ENCODE measurements at regions not wholly inside any gene's neighbourhood (a gene's known extent, or its start where the extent isn't known, plus 50 kb on each side); places are given as distances from the start of the nearest gene placed in this dataset.

DNA sequence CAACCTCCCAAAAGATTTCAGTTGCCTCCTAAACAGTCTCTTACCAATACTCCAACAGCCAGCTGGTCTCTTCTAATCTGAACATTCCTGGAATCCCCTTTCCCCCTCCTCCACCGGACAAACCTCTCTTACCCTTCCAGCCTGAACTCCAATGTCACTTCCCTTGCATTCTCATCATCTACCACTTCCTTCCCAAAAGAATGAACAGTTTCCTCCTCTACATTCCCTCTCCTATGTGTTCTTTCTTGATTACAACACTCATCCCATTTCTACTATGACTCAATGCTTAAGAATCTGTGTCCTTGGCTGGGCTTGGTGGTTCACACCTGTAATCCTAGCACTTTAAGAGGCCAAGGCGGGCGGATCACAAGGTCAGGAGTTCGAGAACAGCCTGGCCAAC, 417.1 kb downstream of the SETD4 start:
- H3K27me3 Mint-ChIP-seq: peaks cover 12% of the 10 kb centered on the region
- H3K9me3 Mint-ChIP-seq: no peaks in the 10 kb centered on the region
- POLR2A ChIA-PET: no interaction called here
- no peak overlapping the region for H3K4me3 Mint-ChIP-seq
- H3K27ac Mint-ChIP-seq: no peak overlapping the region
- DNase-seq: no peak
- H3K36me3 Mint-ChIP-seq: no peaks in the 10 kb centered on the region
- no peak for ATAC-seq (ENCODE audit: low read depth)
- H3K4me1 Mint-ChIP-seq: no peaks in the 10 kb centered on the region

GRCh38 chr21:35641271-35642016, 418.9 kb downstream of the SETD4 start:
- no peak overlapping the region for H3K27ac Mint-ChIP-seq
- no peaks in the 10 kb centered on the region for H3K4me1 Mint-ChIP-seq
- no peak for DNase-seq
- H3K9me3 Mint-ChIP-seq: no peaks in the 10 kb centered on the region
- POLR2A ChIA-PET: no interaction called here
- no peak overlapping the region for H3K4me3 Mint-ChIP-seq
- no peaks in the 10 kb centered on the region for H3K36me3 Mint-ChIP-seq
- no peak for ATAC-seq (ENCODE audit: low read depth)
- H3K27me3 Mint-ChIP-seq: peaks cover 12% of the 10 kb centered on the region

DNA sequence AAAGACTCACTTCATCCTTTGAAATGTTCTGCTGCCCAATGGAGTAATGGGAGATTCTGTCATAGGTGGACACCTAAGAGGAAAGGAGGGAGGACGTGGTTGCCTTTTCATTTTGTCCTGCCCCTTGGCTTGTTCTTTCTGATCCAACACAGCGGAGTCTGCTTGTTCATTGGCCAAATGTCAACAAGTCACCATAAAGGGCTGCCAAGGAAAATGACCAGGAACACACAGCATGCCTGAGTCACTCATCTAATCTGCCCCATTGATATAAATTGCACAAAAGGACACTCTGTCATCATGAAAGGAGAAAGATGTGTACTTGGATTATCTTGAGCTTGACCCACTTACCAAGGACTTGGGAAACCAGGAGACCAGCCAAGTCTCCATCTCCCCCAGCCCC, 422.9 kb downstream of the SETD4 start:
- H3K4me3 Mint-ChIP-seq: no peak overlapping the region
- H3K27me3 Mint-ChIP-seq: peaks cover 6% of the 10 kb centered on the region
- POLR2A ChIA-PET: no interaction called here
- H3K9me3 Mint-ChIP-seq: no peaks in the 10 kb centered on the region
- ATAC-seq (ENCODE audit: low read depth) (no peak), DNase-seq (no peak)
- no peaks in the 10 kb centered on the region for H3K4me1 Mint-ChIP-seq
- H3K27ac Mint-ChIP-seq: no peak overlapping the region
- no peaks in the 10 kb centered on the region for H3K36me3 Mint-ChIP-seq

GRCh38 chr21:35635994-35636393, 424.3 kb downstream of the SETD4 start:
- H3K27ac Mint-ChIP-seq: no peak overlapping the region
- no peak for ATAC-seq (ENCODE audit: low read depth)
- POLR2A ChIA-PET: no interaction called here
- H3K4me3 Mint-ChIP-seq: no peak overlapping the region
- no peaks in the 10 kb centered on the region for H3K9me3 Mint-ChIP-seq
- no peaks in the 10 kb centered on the region for H3K4me1 Mint-ChIP-seq
- DNase-seq: no peak
- H3K27me3 Mint-ChIP-seq: peaks cover 6% of the 10 kb centered on the region
- H3K36me3 Mint-ChIP-seq: no peaks in the 10 kb centered on the region

DNA sequence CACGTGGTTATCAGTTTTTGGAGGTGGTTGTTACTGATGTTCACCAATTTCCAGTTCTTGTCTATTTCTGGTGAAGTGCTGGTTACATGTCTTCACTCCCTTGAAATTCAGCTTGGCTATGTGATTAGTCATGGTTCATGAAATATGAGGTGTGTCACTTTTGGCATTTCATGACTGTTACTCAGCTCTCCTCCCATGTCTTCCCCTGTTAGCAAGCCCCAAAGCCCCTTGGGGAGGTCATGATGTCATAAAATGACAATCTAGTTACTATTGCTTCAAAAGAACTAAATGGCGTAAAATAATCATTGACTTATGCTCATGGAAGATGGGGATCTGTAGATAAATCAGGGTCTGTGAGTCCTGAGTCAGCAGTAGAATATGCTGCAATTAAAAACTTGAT, 425.1 kb downstream of the SETD4 start:
- DNase-seq (no peak), ATAC-seq (ENCODE audit: low read depth) (no peak)
- Mint-ChIP-seq H3K27me3 (peaks cover 6% of the 10 kb centered on the region), H3K9me3 (no peaks in the 10 kb centered on the region), H3K4me3 (no peak overlapping the region), H3K27ac (no peak overlapping the region), H3K36me3 (no peaks in the 10 kb centered on the region), H3K4me1 (no peaks in the 10 kb centered on the region)
- POLR2A ChIA-PET: no interaction called here

- ATAC-seq (ENCODE audit: low read depth): no peak
Measured at GRCh38 chr21:35633501-35633900, 426.8 kb downstream of the SETD4 start.

GRCh38 chr21:35632711-35633110, 427.6 kb downstream of the SETD4 start:
- POLR2A ChIA-PET: no interaction called here
- DNase-seq: no peak
- no peaks in the 10 kb centered on the region for H3K4me1 Mint-ChIP-seq
- no peak overlapping the region for H3K27ac Mint-ChIP-seq
- no peak overlapping the region for H3K4me3 Mint-ChIP-seq
- H3K9me3 Mint-ChIP-seq: no peaks in the 10 kb centered on the region
- H3K27me3 Mint-ChIP-seq: peaks cover 3% of the 10 kb centered on the region
- H3K36me3 Mint-ChIP-seq: no peaks in the 10 kb centered on the region
- no peak for ATAC-seq (ENCODE audit: low read depth)

More at GRCh38 chr21:35633501-35633900, 426.8 kb downstream of the SETD4 start:
- no peak overlapping the region for H3K27ac Mint-ChIP-seq
- peaks cover 3% of the 10 kb centered on the region for H3K27me3 Mint-ChIP-seq
- H3K4me3 Mint-ChIP-seq: no peak overlapping the region
- H3K36me3 Mint-ChIP-seq: no peaks in the 10 kb centered on the region
- H3K9me3 Mint-ChIP-seq: no peaks in the 10 kb centered on the region
- H3K4me1 Mint-ChIP-seq: no peaks in the 10 kb centered on the region
- DNase-seq: no peak
- POLR2A ChIA-PET: no interaction called here

DNA sequence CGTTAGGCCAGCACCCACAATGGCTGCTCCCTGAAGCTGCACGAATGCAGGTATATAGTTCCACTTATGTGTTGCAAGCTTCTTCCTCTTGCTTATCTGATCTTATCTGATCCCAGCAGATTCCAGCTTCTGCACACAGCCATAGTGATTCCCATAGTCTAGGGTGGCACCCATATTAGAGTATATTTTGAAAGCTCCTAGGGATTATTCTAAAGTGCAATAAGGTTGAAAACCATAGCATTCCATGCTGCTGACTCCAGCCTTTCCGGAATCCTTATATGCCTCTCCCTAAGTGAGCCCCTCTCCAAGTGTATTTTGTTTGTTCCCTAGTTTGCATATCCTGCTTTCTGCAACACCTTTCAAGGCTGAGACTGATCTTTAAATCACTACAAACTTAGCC, 432.0 kb downstream of the SETD4 start:
- no peak overlapping the region for H3K4me3 Mint-ChIP-seq
- H3K4me1 Mint-ChIP-seq: no peaks in the 10 kb centered on the region
- H3K27me3 Mint-ChIP-seq: peaks cover 3% of the 10 kb centered on the region
- H3K9me3 Mint-ChIP-seq: no peaks in the 10 kb centered on the region
- H3K36me3 Mint-ChIP-seq: no peaks in the 10 kb centered on the region
- ATAC-seq (ENCODE audit: low read depth) (no peak), DNase-seq (no peak)
- H3K27ac Mint-ChIP-seq: no peak overlapping the region
- POLR2A ChIA-PET: no interaction called here

GRCh38 chr21:35627462-35627861, 432.9 kb downstream of the SETD4 start:
- ATAC-seq (ENCODE audit: low read depth): no peak
- H3K36me3 Mint-ChIP-seq: no peaks in the 10 kb centered on the region
- no peak overlapping the region for H3K27ac Mint-ChIP-seq
- no peak for DNase-seq
- H3K9me3 Mint-ChIP-seq: no peaks in the 10 kb centered on the region
- peaks cover 3% of the 10 kb centered on the region for H3K27me3 Mint-ChIP-seq
- H3K4me1 Mint-ChIP-seq: peaks cover 2% of the 10 kb centered on the region
- POLR2A ChIA-PET: no interaction called here
- H3K4me3 Mint-ChIP-seq: no peak overlapping the region

GRCh38 chr21:35625576-35625975, 434.8 kb downstream of the SETD4 start:
- POLR2A ChIA-PET: no interaction called here
- no peaks in the 10 kb centered on the region for H3K36me3 Mint-ChIP-seq
- peaks cover 2% of the 10 kb centered on the region for H3K4me1 Mint-ChIP-seq

DNA sequence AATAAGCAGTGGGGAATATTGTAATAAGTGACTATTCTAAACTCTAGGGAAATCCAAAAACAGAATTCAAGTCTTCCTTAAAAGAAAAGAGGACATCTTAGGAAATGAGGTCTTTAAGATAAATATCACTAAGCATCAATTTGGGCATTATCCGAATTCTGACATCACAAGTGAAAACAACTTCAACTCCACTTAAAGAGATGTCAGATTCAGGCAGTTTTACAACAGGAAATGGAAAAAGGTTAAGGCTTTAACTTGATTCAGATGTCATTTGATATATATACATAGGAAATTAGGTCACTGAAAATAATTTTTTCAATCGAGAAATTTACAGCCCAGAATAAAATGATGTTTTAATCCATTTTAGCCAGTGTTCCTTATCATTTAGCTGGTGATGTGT, 435.4 kb downstream of the SETD4 start:
- no peaks in the 10 kb centered on the region for H3K27me3 Mint-ChIP-seq

More at GRCh38 chr21:35625576-35625975, 434.8 kb downstream of the SETD4 start:
- Mint-ChIP-seq H3K9me3 (no peaks in the 10 kb centered on the region), H3K27ac (no peak overlapping the region), H3K27me3 (no peaks in the 10 kb centered on the region), H3K4me3 (no peak overlapping the region)
- DNase-seq (no peak), ATAC-seq (ENCODE audit: low read depth) (no peak)

GRCh38 chr21:35622612-35623011, 437.7 kb downstream of the SETD4 start:
- POLR2A ChIA-PET: no interaction called here
- H3K27ac Mint-ChIP-seq: no peak overlapping the region
- peaks cover 5% of the 10 kb centered on the region for H3K4me1 Mint-ChIP-seq
- no peaks in the 10 kb centered on the region for H3K9me3 Mint-ChIP-seq
- ATAC-seq (ENCODE audit: low read depth): no peak
- H3K36me3 Mint-ChIP-seq: no peaks in the 10 kb centered on the region
- no peak overlapping the region for H3K4me3 Mint-ChIP-seq
- peaks cover 12% of the 10 kb centered on the region for H3K27me3 Mint-ChIP-seq
- no peak for DNase-seq

More for the DNA sequence above, 435.4 kb downstream of the SETD4 start:
- no peaks in the 10 kb centered on the region for H3K36me3 Mint-ChIP-seq
- no peak for ATAC-seq (ENCODE audit: low read depth)
- DNase-seq: no peak
- H3K27ac Mint-ChIP-seq: no peak overlapping the region
- H3K9me3 Mint-ChIP-seq: no peaks in the 10 kb centered on the region
- no peak overlapping the region for H3K4me3 Mint-ChIP-seq
- H3K4me1 Mint-ChIP-seq: peaks cover 2% of the 10 kb centered on the region
- POLR2A ChIA-PET: no interaction called here

- POLR2A ChIA-PET: no interaction called here
- H3K4me3 Mint-ChIP-seq: no peak overlapping the region
- no peak for ATAC-seq (ENCODE audit: low read depth)
- peaks cover 7% of the 10 kb centered on the region for H3K4me1 Mint-ChIP-seq
- no peaks in the 10 kb centered on the region for H3K9me3 Mint-ChIP-seq
- no peak overlapping the region for H3K27ac Mint-ChIP-seq
- no peaks in the 10 kb centered on the region for H3K36me3 Mint-ChIP-seq
- H3K27me3 Mint-ChIP-seq: peaks cover 14% of the 10 kb centered on the region
- DNase-seq: no peak
Measured at GRCh38 chr21:35619184-35619583, 441.1 kb downstream of the SETD4 start.

GRCh38 chr21:35617491-35617890, 442.8 kb downstream of the SETD4 start:
- H3K9me3 Mint-ChIP-seq: no peaks in the 10 kb centered on the region
- H3K27ac Mint-ChIP-seq: no peak overlapping the region
- H3K4me3 Mint-ChIP-seq: no peak overlapping the region
- H3K4me1 Mint-ChIP-seq: peaks cover 6% of the 10 kb centered on the region
- POLR2A ChIA-PET: no interaction called here
- peaks cover 14% of the 10 kb centered on the region for H3K27me3 Mint-ChIP-seq
- ATAC-seq (ENCODE audit: low read depth): no peak
- no peaks in the 10 kb centered on the region for H3K36me3 Mint-ChIP-seq
- DNase-seq: no peak
